ENCODE measurements at regions not wholly inside any gene's neighbourhood (a gene's known extent, or its start where the extent isn't known, plus 50 kb on each side); places are given as distances from the start of the nearest gene placed in this dataset.

DNA sequence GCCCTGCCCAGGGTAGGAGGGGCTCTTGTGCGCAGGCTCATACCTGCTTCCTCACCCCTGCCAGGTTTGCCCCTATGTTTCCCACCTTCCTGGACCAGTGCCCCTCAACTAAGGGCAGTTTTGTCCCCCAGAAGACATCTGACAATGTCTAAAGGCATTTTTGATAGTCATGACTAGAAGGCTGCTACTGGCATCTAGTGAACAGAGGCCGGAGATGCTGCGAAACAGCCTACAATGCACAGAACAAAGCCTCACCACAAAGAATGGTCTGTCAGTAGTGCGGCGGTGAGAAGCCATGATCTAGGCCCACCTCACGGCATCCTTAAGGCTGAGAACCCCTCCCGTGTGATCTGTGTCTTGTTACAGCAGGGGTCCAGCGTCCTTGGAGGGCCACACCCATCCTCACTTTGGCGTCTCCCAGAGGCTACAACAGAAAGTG lies 96.0 kb downstream of the TMEM17 start:
- Histone ChIP-seq H3K4me3 (ENCODE audit: low read depth in 1 of 3, low read length in 3 of 3) (no peak overlapping the region), H3K36me3 (ENCODE audit: control insufficient read depth in 4 of 4, insufficient read depth in 3 of 4, low read depth in 1 of 4, low read length in 3 of 4) (no peaks in the 10 kb centered on the region), H3K27me3 (ENCODE audit: control insufficient read depth in 4 of 4, insufficient read depth in 4 of 4, low read length in 3 of 4) (no peaks in the 10 kb centered on the region), H3K9ac (ENCODE audit: low read depth in 1 of 2, low read length in 2 of 2) (no peak overlapping the region), H3K27ac (ENCODE audit: low read depth in 1 of 2, low read length in 2 of 2) (no peak overlapping the region), H3K4me1 (ENCODE audit: control insufficient read depth in 4 of 4, insufficient read depth in 4 of 4, low read length in 3 of 4) (peaks cover 0 to 13% (median 6%) of the 10 kb centered on the region in 4 donors), H3K9me3 (ENCODE audit: control insufficient read depth in 4 of 4, low read length in 3 of 4) (no peaks in the 10 kb centered on the region)
- no peak for DNase-seq (ENCODE audit: low spot score)
- 87% methylated on average over 9 of the region's 9 CpGs for WGBS
- peak; percentile 49 to 50 for TF ChIP-seq RAD21 (IDR thresholded peaks at IDR 0.05)
- TF ChIP-seq EGR1 (IDR thresholded peaks at IDR 0.05; ENCODE audit: low read depth in 2 of 2), result no peak

DNA sequence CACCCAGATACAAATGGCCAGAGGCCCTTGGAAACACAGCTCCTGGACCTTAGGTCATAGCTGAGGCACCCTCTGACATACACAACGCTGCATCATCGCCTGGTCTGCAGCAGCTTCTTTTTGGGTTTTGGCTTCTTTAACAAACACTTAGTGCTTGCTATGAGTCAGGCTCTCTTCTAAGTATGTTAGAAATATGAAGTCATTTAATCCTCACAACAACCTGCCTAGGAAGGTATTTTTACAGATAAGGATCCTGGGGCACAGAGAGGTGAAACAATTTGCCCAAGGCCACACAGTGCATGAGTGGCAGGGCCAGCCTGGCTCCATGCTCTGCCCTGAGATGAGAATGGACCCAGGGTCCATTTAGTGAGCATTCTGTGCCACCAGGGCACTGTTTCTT lies 96.6 kb downstream of the TMEM17 start:
- no peak for DNase-seq (ENCODE audit: low spot score)
- Histone ChIP-seq H3K9me3 (ENCODE audit: control insufficient read depth in 4 of 4, low read length in 3 of 4) (no peaks in the 10 kb centered on the region), H3K4me3 (ENCODE audit: low read depth in 1 of 3, low read length in 3 of 3) (no peak overlapping the region), H3K36me3 (ENCODE audit: control insufficient read depth in 4 of 4, insufficient read depth in 3 of 4, low read depth in 1 of 4, low read length in 3 of 4) (no peaks in the 10 kb centered on the region), H3K9ac (ENCODE audit: low read depth in 1 of 2, low read length in 2 of 2) (no peak overlapping the region), H3K4me1 (ENCODE audit: control insufficient read depth in 4 of 4, insufficient read depth in 4 of 4, low read length in 3 of 4) (peaks cover 0 to 12% (median 4%) of the 10 kb centered on the region in 4 donors), H3K27ac (ENCODE audit: low read depth in 1 of 2, low read length in 2 of 2) (no peak overlapping the region), H3K27me3 (ENCODE audit: control insufficient read depth in 4 of 4, insufficient read depth in 4 of 4, low read length in 3 of 4) (no peaks in the 10 kb centered on the region)
- TF ChIP-seq SP1 (IDR thresholded peaks at IDR 0.05) (no peak), HNF4A (conservative IDR thresholded peaks at IDR 0.05) (no peak), FOXA1 (IDR thresholded peaks at IDR 0.05) (no peak), YY1 (IDR thresholded peaks at IDR 0.05) (no peak), TAF1 (conservative IDR thresholded peaks at IDR 0.05) (no peak)
- TF ChIP-seq, protein P1, sequence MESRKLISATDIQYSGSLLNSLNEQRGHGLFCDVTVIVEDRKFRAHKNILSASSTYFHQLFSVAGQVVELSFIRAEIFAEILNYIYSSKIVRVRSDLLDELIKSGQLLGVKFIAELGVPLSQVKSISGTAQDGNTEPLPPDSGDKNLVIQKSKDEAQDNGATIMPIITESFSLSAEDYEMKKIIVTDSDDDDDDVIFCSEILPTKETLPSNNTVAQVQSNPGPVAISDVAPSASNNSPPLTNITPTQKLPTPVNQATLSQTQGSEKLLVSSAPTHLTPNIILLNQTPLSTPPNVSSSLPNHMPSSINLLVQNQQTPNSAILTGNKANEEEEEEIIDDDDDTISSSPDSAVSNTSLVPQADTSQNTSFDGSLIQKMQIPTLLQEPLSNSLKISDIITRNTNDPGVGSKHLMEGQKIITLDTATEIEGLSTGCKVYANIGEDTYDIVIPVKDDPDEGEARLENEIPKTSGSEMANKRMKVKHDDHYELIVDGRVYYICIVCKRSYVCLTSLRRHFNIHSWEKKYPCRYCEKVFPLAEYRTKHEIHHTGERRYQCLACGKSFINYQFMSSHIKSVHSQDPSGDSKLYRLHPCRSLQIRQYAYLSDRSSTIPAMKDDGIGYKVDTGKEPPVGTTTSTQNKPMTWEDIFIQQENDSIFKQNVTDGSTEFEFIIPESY (IDR thresholded peaks at IDR 0.05), result no peak
- WGBS, result 97% methylated on average over 2 of the region's 2 CpGs

DNA sequence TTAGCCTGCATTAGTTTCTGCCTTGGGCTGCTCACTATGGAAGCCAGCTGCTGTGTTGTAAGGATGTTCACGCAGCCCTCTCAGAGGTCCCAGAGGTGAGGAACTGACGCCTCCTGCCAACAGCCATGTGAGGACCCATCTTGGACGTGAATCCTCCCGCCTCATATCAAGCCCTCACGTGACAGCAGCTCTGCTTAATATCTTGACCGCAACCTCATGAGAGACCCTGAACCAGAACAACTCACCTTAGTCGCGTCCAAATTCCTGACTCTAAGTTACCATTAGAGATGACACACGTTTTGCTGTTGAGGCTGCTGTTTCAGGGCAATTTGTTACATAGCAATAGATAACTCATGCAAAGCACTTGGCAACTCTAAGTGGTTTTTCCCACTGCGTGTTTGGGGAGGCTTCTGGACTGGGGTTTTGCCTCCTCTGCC lies 97.7 kb downstream of the TMEM17 start:
- Histone ChIP-seq H3K27ac (ENCODE audit: low read depth in 1 of 2, low read length in 2 of 2) (no peak overlapping the region), H3K9ac (ENCODE audit: low read depth in 1 of 2, low read length in 2 of 2) (no peak overlapping the region), H3K4me3 (ENCODE audit: low read depth in 1 of 3, low read length in 3 of 3) (no peak overlapping the region), H3K4me1 (ENCODE audit: control insufficient read depth in 4 of 4, insufficient read depth in 4 of 4, low read length in 3 of 4) (peaks cover 0 to 12% (median 4%) of the 10 kb centered on the region in 4 donors), H3K27me3 (ENCODE audit: control insufficient read depth in 4 of 4, insufficient read depth in 4 of 4, low read length in 3 of 4) (no peaks in the 10 kb centered on the region), H3K9me3 (ENCODE audit: control insufficient read depth in 4 of 4, low read length in 3 of 4) (no peaks in the 10 kb centered on the region), H3K36me3 (ENCODE audit: control insufficient read depth in 4 of 4, insufficient read depth in 3 of 4, low read depth in 1 of 4, low read length in 3 of 4) (no peaks in the 10 kb centered on the region)
- 92% methylated on average over 10 of the region's 10 CpGs for WGBS
- DNase-seq (ENCODE audit: low spot score), result no peak
- TF ChIP-seq GABPA (IDR thresholded peaks at IDR 0.05 in 1 of 2, conservative IDR thresholded peaks at IDR 0.05 in 1 of 2) (no peak), TAF1 (conservative IDR thresholded peaks at IDR 0.05) (no peak), EGR1 (IDR thresholded peaks at IDR 0.05; ENCODE audit: low read depth in 2 of 2) (no peak), RXRA (IDR thresholded peaks at IDR 0.05) (no peak), FOXA2 (IDR thresholded peaks at IDR 0.05) (no peak), YY1 (IDR thresholded peaks at IDR 0.05) (no peak), NR2F2 (IDR thresholded peaks at IDR 0.05) (no peak), SP1 (IDR thresholded peaks at IDR 0.05) (no peak), FOXA1 (IDR thresholded peaks at IDR 0.05) (no peak), JUND (IDR thresholded peaks at IDR 0.05) (no peak), HNF4G (IDR thresholded peaks at IDR 0.05) (no peak)
- TF ChIP-seq, protein P2, sequence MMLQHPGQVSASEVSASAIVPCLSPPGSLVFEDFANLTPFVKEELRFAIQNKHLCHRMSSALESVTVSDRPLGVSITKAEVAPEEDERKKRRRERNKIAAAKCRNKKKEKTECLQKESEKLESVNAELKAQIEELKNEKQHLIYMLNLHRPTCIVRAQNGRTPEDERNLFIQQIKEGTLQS (IDR thresholded peaks at IDR 0.05), result no peak
- TF ChIP-seq, protein P3, sequence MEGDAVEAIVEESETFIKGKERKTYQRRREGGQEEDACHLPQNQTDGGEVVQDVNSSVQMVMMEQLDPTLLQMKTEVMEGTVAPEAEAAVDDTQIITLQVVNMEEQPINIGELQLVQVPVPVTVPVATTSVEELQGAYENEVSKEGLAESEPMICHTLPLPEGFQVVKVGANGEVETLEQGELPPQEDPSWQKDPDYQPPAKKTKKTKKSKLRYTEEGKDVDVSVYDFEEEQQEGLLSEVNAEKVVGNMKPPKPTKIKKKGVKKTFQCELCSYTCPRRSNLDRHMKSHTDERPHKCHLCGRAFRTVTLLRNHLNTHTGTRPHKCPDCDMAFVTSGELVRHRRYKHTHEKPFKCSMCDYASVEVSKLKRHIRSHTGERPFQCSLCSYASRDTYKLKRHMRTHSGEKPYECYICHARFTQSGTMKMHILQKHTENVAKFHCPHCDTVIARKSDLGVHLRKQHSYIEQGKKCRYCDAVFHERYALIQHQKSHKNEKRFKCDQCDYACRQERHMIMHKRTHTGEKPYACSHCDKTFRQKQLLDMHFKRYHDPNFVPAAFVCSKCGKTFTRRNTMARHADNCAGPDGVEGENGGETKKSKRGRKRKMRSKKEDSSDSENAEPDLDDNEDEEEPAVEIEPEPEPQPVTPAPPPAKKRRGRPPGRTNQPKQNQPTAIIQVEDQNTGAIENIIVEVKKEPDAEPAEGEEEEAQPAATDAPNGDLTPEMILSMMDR (IDR thresholded peaks at IDR 0.05; ENCODE audit: low read depth, low read length, missing input control), result no peak
- TF ChIP-seq, protein P4, sequence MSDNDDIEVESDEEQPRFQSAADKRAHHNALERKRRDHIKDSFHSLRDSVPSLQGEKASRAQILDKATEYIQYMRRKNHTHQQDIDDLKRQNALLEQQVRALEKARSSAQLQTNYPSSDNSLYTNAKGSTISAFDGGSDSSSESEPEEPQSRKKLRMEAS (IDR thresholded peaks at IDR 0.05), result no peak
- TF ChIP-seq, protein P1 (IDR thresholded peaks at IDR 0.05), result no peak

Measured in liver (tissue), 8 donors.